Calu3 (cell line): ENCODE measurements at regions not wholly inside any gene's neighbourhood (a gene's known extent, or its start where the extent isn't known, plus 50 kb on each side); places are given as distances from the start of the nearest gene placed in this dataset.

Experiments used
- BruUV-seq: library from RNA; stranded (reverse); fragments of 400-500 nt; replicated peaks from 2 replicates; lab custom pipeline; 2021; lab: Mats Ljungman, UMichigan
- CTCF ChIA-PET: fragments of 300-600 bp; sonication (Branson Sonifier 250); formaldehyde crosslinking; loops from one replicate; lab custom pipeline; 2022; ENCODE audit warnings: antibody characterized with exemption; lab: Charles Lee
- DNase-seq: peaks from one replicate; pipeline ENCODE4 v3.0.0; 2022
- H3K27ac Mint-ChIP-seq: one replicate; pipeline ENCODE4 v1.8.0; 2022; ENCODE audit warnings: mixed read lengths; ENCODE audit not compliant: unreplicated experiment
- H3K27me3 Mint-ChIP-seq: one replicate; pipeline ENCODE4 v1.8.0; 2022; ENCODE audit warnings: mixed read lengths; ENCODE audit not compliant: unreplicated experiment
- H3K36me3 Mint-ChIP-seq: one replicate; pipeline ENCODE4 v1.8.0; 2022; ENCODE audit warnings: mild to moderate bottlenecking, moderate library complexity, mixed read lengths; ENCODE audit not compliant: insufficient read depth, unreplicated experiment
- H3K4me1 Mint-ChIP-seq: one replicate; pipeline ENCODE4 v1.8.0; 2022; ENCODE audit warnings: mild to moderate bottlenecking, low read depth, mixed read lengths; ENCODE audit not compliant: unreplicated experiment
- H3K4me3 Mint-ChIP-seq: one replicate; pipeline ENCODE4 v1.8.0; 2022; ENCODE audit warnings: mild to moderate bottlenecking, low read depth, moderate library complexity, mixed read lengths; ENCODE audit not compliant: unreplicated experiment
- H3K9me3 Mint-ChIP-seq: one replicate; pipeline ENCODE4 v1.8.0; 2022; ENCODE audit warnings: low read depth, mixed read lengths; ENCODE audit not compliant: unreplicated experiment
- CTCF ChIP-seq: fragments of 200-600 bp; IDR thresholded peaks from one replicate; pipeline ENCODE4 v1.8.0; 2022; ENCODE audit warnings: antibody characterized with exemption; ENCODE audit not compliant: unreplicated experiment
- intact Hi-C: fragments of 100-400 bp; cut with micrococcal nuclease; formaldehyde crosslinking; loops from one replicate; pipeline ENCODE4 v1.10.0; 2022; ENCODE audit not compliant: unreplicated experiment

- CTCF ChIA-PET, result interaction anchor here (1.5 to 3.2 kb wide), 3 partner anchors 75 to 239 kb away, joined by 5 to 77 read pairs (median 28); no protein-coding TSS in a partner anchor
- no peak overlapping the region for H3K27ac Mint-ChIP-seq
- intact Hi-C loops, result no loop called here
- no peak for TF ChIP-seq CTCF
- peaks cover 45% of the 10 kb centered on the region for H3K27me3 Mint-ChIP-seq
- no peak for DNase-seq
- peaks cover 14% of the 10 kb centered on the region for H3K4me1 Mint-ChIP-seq
- H3K36me3 Mint-ChIP-seq, result no peaks in the 10 kb centered on the region
- no peak overlapping the region for H3K4me3 Mint-ChIP-seq
- H3K9me3 Mint-ChIP-seq, result no peaks in the 10 kb centered on the region
- BruUV-seq, result no TSS peak
Measured at GRCh38 chr11:11009179-11009578, 151.3 kb upstream of the ZBED5 start.

- Mint-ChIP-seq H3K4me1 (peaks cover 7% of the 10 kb centered on the region), H3K27me3 (peaks cover 42% of the 10 kb centered on the region), H3K36me3 (no peaks in the 10 kb centered on the region), H3K9me3 (no peaks in the 10 kb centered on the region), H3K4me3 (no peak overlapping the region), H3K27ac (no peak overlapping the region)
- CTCF ChIA-PET, result no interaction called here
- BruUV-seq, result no TSS peak
- no peak for DNase-seq
- intact Hi-C loops, result no loop called here
- no peak for TF ChIP-seq CTCF
Measured at GRCh38 chr11:11004069-11004468, 146.2 kb upstream of the ZBED5 start.

GRCh38 chr11:11003226-11003625 is 145.4 kb upstream of the ZBED5 start:
- Mint-ChIP-seq H3K4me1 (peaks cover 7% of the 10 kb centered on the region), H3K36me3 (no peaks in the 10 kb centered on the region), H3K27me3 (peaks cover 42% of the 10 kb centered on the region), H3K9me3 (no peaks in the 10 kb centered on the region), H3K27ac (no peak overlapping the region), H3K4me3 (no peak overlapping the region)
- no peak for DNase-seq
- no peak for TF ChIP-seq CTCF
- CTCF ChIA-PET, result no interaction called here
- no TSS peak for BruUV-seq
- intact Hi-C loops, result no loop called here

- no peak overlapping the region for H3K27ac Mint-ChIP-seq
- TF ChIP-seq CTCF, result no peak
- intact Hi-C loops, result no loop called here
- H3K36me3 Mint-ChIP-seq, result no peaks in the 10 kb centered on the region
- peaks cover 42% of the 10 kb centered on the region for H3K27me3 Mint-ChIP-seq
- no peak overlapping the region for H3K4me3 Mint-ChIP-seq
- CTCF ChIA-PET, result no interaction called here
- BruUV-seq, result no TSS peak
- DNase-seq, result no peak
- no peaks in the 10 kb centered on the region for H3K4me1 Mint-ChIP-seq
- H3K9me3 Mint-ChIP-seq, result no peaks in the 10 kb centered on the region
Measured at GRCh38 chr11:11000579-11001283, 142.9 kb upstream of the ZBED5 start.
